Adrenal gland (tissue), 5 donors: ENCODE measurements at regions not wholly inside any gene's neighbourhood (a gene's known extent, or its start where the extent isn't known, plus 50 kb on each side); places are given as distances from the start of the nearest gene placed in this dataset.

Experiments used
- CTCF ChIP-seq, 6 experiments: fragments of 450-650 bp in 4 of 6; fragments of 200-600 bp in 2 of 6; sonication (generic) in 1 of 6; IDR thresholded peaks; 1 replicate in 5 of 6; 2 replicates in 1 of 6; pipeline versions ENCODE4 v1.5.1 to v1.8.0; 2016 to 2021; ENCODE audit warnings: antibody characterized with exemption in 6 of 6, mild to moderate bottlenecking in 2 of 6, moderate library complexity in 1 of 6
- POLR2A ChIP-seq, 2 donors: fragments of 450-650 bp; IDR thresholded peaks; one replicate each; pipeline ENCODE4 v1.6.1; 2017; ENCODE audit warnings: antibody characterized with exemption in 2 of 2, mild to moderate bottlenecking in 2 of 2, moderate library complexity in 1 of 2
- donor health status: DM: no; HTN: no; CAD: no.

- no peak for TF ChIP-seq CTCF (IDR thresholded peaks at IDR 0.05)
- TF ChIP-seq POLR2A (IDR thresholded peaks at IDR 0.05): no peak
These were observed 1577.2 kb upstream of the LRRTM3 start for GRCh38 chr10:65348637-65349036.
